ENCODE measurements at regions not wholly inside any gene's neighbourhood (a gene's known extent, or its start where the extent isn't known, plus 50 kb on each side); places are given as distances from the start of the nearest gene placed in this dataset.

DNA sequence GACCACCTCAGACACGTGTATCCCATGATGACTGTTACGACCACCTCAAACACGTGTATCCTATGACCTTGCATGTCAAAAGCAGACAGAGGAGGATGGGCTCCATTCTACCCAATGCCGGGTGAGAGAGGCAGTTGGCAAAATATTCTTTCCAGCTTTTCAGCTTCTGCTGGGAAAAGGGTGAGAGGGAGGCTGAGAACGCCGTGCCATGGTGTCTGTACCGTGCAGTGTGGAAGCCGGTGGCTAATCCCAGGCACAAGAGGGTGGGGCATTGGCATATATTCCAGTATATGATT lies 1478.4 kb downstream of the TBC1D22A start:
- no peaks in the 10 kb centered on the region for H3K36me3 Mint-ChIP-seq
- no peak overlapping the region for H3K4me3 Mint-ChIP-seq
- 95% methylated on average over 7 of the region's 8 CpGs for WGBS (ENCODE audit: insufficient coverage)
- H3K4me1 ChIP-seq (ENCODE audit: control insufficient read depth in 1 of 2, extremely low read depth in 1 of 2, insufficient read depth in 2 of 2, low read length in 2 of 2) = peaks cover 13 to 39% of the 10 kb centered on the region in 2 experiments
- ChIA-PET CTCF (no interaction called here), POLR2A (no interaction called here)
- no peaks in the 10 kb centered on the region for H3K9me3 ChIP-seq
- DNase-seq (no peak), ATAC-seq (replicated peaks in 1 of 4) (no peak)
- peaks cover 0 to 11% (median 9%) of the 10 kb centered on the region in 3 donors for H3K4me1 Mint-ChIP-seq
- H3K27me3 ChIP-seq (replicated peaks in 1 of 2; ENCODE audit: control insufficient read depth in 2 of 2, extremely low read depth in 1 of 2, insufficient read depth in 2 of 2, low read length in 1 of 2) = peaks cover 0 to 34% of the 10 kb centered on the region in 2 experiments
- peaks cover 0 to 13% of the 10 kb centered on the region in 2 donors for H3K27me3 Mint-ChIP-seq
- no peak overlapping the region for H3K27ac Mint-ChIP-seq
- H3K27ac ChIP-seq (ENCODE audit: low read length) = no peak overlapping the region
- no peak overlapping the region for H3K4me3 ChIP-seq (ENCODE audit: control insufficient read depth in 1 of 2, extremely low read depth in 1 of 2, low read length in 1 of 2)
- no peaks in the 10 kb centered on the region for H3K9me3 Mint-ChIP-seq
- H3K36me3 ChIP-seq (ENCODE audit: control insufficient read depth in 2 of 2, extremely low read depth in 1 of 2, insufficient read depth in 1 of 2, low read length in 1 of 2) = no peaks in the 10 kb centered on the region

DNA sequence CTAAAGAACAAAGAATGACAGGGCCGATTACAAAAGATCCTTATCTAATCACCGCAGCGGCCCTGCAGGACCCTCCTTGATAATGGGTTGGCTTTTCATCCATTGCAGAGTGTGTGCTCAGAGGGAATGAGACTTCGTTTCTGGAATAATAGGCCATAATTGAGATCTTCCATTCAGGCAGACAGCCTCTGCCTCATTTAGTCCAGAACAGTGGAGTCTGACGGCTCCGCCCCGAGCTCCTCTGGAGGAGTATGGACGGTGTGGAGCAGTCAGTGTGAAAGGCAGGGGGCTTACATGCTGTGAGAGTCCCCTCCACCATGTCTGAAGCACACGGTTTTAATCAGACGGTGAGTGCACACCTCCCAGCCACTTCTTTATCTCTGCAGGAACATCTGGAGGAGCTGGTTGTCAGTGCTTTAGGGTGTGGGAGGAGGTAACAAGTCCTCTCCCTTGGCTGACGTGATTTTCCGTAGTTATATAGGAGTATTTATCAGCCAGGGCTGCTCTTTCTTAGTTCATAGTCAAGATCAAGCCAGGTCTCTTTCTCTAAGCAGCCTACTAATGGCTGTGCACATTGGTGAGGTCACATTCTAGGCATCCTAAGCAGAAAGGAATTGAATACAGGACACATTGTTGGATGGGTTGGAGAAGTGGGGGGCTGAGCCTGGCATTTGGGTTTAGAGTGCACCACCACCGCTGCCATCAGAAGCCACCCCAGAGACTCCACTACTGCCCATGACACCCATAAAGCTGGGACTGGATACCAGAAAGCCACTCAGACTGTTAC lies 1477.9 kb downstream of the TBC1D22A start:
- no peaks in the 10 kb centered on the region for H3K36me3 Mint-ChIP-seq
- H3K4me3 ChIP-seq (ENCODE audit: control insufficient read depth in 1 of 2, extremely low read depth in 1 of 2, low read length in 1 of 2) = no peak overlapping the region
- WGBS (ENCODE audit: insufficient coverage) = 69% methylated on average over 4 of the region's 13 CpGs
- H3K4me3 Mint-ChIP-seq = no peak overlapping the region
- no peaks in the 10 kb centered on the region for H3K9me3 ChIP-seq
- peaks cover 0 to 37% of the 10 kb centered on the region in 2 experiments for H3K27me3 ChIP-seq (replicated peaks in 1 of 2; ENCODE audit: control insufficient read depth in 2 of 2, extremely low read depth in 1 of 2, insufficient read depth in 2 of 2, low read length in 1 of 2)
- peaks cover 0 to 13% of the 10 kb centered on the region in 2 donors for H3K27me3 Mint-ChIP-seq
- no peak overlapping the region for H3K27ac Mint-ChIP-seq
- H3K4me1 Mint-ChIP-seq = peaks cover 0 to 9% (median 6%) of the 10 kb centered on the region in 3 donors
- peak in 1 of 35 experiments; percentile 12 for DNase-seq
- no peaks in the 10 kb centered on the region for H3K36me3 ChIP-seq (ENCODE audit: control insufficient read depth in 2 of 2, extremely low read depth in 1 of 2, insufficient read depth in 1 of 2, low read length in 1 of 2)
- no peaks in the 10 kb centered on the region for H3K9me3 Mint-ChIP-seq
- ChIA-PET POLR2A (no interaction called here), CTCF (no interaction called here)
- peaks cover 13 to 34% of the 10 kb centered on the region in 2 experiments for H3K4me1 ChIP-seq (ENCODE audit: control insufficient read depth in 1 of 2, extremely low read depth in 1 of 2, insufficient read depth in 2 of 2, low read length in 2 of 2)
- ATAC-seq (replicated peaks in 1 of 4) = no peak
- no peak overlapping the region for H3K27ac ChIP-seq (ENCODE audit: low read length)

DNA sequence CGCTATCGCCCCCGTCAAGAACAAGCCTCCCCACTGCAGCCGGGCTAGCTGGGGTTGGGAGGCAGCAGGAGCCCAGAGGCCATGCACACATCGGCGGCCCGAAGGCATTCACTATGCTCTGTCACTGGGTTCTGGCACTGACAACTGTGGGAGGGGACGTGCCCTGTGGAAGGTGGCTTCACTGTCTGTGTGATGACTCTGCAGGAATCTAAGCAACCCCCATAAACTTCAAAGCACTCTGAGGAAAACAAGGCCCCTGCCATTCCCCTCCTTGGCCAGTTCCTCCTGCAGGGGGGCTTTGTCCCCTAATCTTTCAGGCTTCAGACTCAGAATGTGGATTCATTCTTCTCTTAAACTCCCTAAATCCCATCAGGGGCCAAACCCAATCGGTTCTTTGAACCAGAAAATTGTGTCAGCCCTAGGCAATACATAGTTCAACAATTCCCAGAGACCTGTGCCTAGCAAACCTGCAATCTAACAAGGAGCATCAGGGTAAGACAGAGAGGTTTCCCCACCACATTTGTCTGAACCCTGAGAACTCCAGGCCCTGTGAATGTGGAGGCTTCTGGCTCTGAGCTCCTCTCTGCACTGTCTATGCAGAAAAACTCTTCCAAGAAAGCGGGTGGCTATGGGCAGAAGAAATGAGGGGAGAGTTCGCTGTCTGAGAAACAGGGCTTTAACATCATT lies 1477.2 kb downstream of the TBC1D22A start:
- Histone ChIP-seq H3K4me3 (ENCODE audit: control insufficient read depth in 1 of 2, extremely low read depth in 1 of 2, low read length in 1 of 2) (no peak overlapping the region), H3K4me1 (ENCODE audit: control insufficient read depth in 1 of 2, extremely low read depth in 1 of 2, insufficient read depth in 2 of 2, low read length in 2 of 2) (peaks cover 13 to 28% of the 10 kb centered on the region in 2 experiments), H3K27ac (ENCODE audit: low read length) (no peak overlapping the region), H3K9me3 (no peaks in the 10 kb centered on the region), H3K27me3 (replicated peaks in 1 of 2; ENCODE audit: control insufficient read depth in 2 of 2, extremely low read depth in 1 of 2, insufficient read depth in 2 of 2, low read length in 1 of 2) (peaks cover 0 to 33% of the 10 kb centered on the region in 2 experiments), H3K36me3 (ENCODE audit: control insufficient read depth in 2 of 2, extremely low read depth in 1 of 2, insufficient read depth in 1 of 2, low read length in 1 of 2) (no peaks in the 10 kb centered on the region)
- POLR2A ChIA-PET = no interaction called here
- no peaks in the 10 kb centered on the region for H3K36me3 Mint-ChIP-seq
- no peak overlapping the region for H3K27ac Mint-ChIP-seq
- CTCF ChIA-PET = no interaction called here
- peaks cover 0 to 5% (median 1%) of the 10 kb centered on the region in 3 donors for H3K9me3 Mint-ChIP-seq
- peaks cover 0 to 5% (median 3%) of the 10 kb centered on the region in 3 donors for H3K4me1 Mint-ChIP-seq
- no peak overlapping the region for H3K4me3 Mint-ChIP-seq
- WGBS (ENCODE audit: insufficient coverage) = 77% methylated on average over 6 of the region's 11 CpGs
- peaks cover 0 to 14% of the 10 kb centered on the region in 2 donors for H3K27me3 Mint-ChIP-seq
- ATAC-seq (replicated peaks in 1 of 4) (no peak), DNase-seq (peak in 1 of 35 experiments; percentile 11)

DNA sequence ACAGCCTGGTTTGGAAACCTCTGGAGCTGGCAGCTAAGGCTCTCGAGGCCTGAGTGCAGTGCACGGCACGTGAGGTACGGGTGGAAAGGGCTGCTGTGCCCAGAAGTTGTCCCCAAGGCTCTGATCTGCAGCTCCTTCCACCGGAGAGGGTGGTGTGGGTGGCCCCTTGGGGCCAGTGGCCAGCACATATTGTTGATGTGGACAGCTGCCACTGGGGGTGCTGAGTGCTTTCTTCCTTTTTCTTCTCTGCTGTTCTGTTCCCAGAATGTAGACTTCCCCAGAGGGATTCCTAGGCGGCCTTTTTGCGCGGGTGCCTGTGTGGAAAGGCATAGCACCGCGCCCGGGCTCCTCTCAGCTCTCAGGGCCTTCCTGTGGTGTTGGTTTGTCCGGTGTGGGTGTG lies 1476.5 kb downstream of the TBC1D22A start:
- 87% methylated on average over 5 of the region's 12 CpGs for WGBS (ENCODE audit: insufficient coverage)
- peaks cover under 1 to 7% (median 2%) of the 10 kb centered on the region in 3 donors for H3K9me3 Mint-ChIP-seq
- H3K4me1 Mint-ChIP-seq = peaks cover 0 to 5% (median 3%) of the 10 kb centered on the region in 3 donors
- ChIA-PET CTCF (no interaction called here), POLR2A (no interaction called here)
- H3K4me3 Mint-ChIP-seq = no peak overlapping the region
- no peak for DNase-seq
- Histone ChIP-seq H3K27me3 (replicated peaks in 1 of 2; ENCODE audit: control insufficient read depth in 2 of 2, extremely low read depth in 1 of 2, insufficient read depth in 2 of 2, low read length in 1 of 2) (peaks cover 0 to 27% of the 10 kb centered on the region in 2 experiments), H3K36me3 (ENCODE audit: control insufficient read depth in 2 of 2, extremely low read depth in 1 of 2, insufficient read depth in 1 of 2, low read length in 1 of 2) (no peaks in the 10 kb centered on the region), H3K27ac (ENCODE audit: low read length) (no peak overlapping the region), H3K9me3 (no peaks in the 10 kb centered on the region), H3K4me1 (ENCODE audit: control insufficient read depth in 1 of 2, extremely low read depth in 1 of 2, insufficient read depth in 2 of 2, low read length in 2 of 2) (peaks cover 13 to 22% of the 10 kb centered on the region in 2 experiments), H3K4me3 (ENCODE audit: control insufficient read depth in 1 of 2, extremely low read depth in 1 of 2, low read length in 1 of 2) (no peak overlapping the region)
- ATAC-seq (replicated peaks in 1 of 4) = no peak
- H3K36me3 Mint-ChIP-seq = no peaks in the 10 kb centered on the region
- peaks cover 0 to 12% of the 10 kb centered on the region in 2 donors for H3K27me3 Mint-ChIP-seq
- H3K27ac Mint-ChIP-seq = no peak overlapping the region

DNA sequence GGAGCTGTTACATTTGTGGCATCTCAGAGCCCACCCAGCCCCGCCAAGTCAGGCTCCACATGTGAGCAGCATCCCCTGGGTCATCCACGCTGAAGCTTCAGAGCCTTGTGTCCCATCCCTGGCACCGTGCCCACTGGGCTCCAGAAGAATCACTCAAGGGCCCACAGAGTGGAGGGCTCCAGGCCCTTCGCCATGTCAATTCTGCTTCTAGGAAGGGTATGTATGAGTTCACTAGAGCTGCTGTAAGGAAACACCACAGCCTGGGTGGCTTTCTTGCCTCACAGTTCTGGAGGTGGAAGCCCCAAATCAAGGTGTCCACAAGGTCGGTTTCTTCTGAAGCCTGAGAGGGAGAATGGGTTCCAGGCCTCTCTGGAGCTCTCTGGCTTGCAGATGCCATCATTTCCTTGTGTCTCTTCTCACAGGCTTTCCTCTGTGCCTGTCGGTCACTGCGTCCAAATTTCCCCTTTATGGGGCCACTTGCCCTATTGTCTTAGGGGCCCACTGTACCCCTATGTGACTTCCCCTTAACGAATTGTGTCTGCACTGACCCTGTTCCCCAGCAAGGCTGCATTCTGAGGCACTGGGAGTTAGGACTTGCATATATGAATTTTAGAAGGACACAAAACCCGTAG lies 1476.0 kb downstream of the TBC1D22A start:
- Mint-ChIP-seq H3K36me3 (no peaks in the 10 kb centered on the region), H3K27ac (no peak overlapping the region), H3K4me1 (peaks cover 0 to 5% (median 3%) of the 10 kb centered on the region in 3 donors), H3K9me3 (peaks cover 6 to 12% (median 6%) of the 10 kb centered on the region in 3 donors), H3K4me3 (no peak overlapping the region), H3K27me3 (peaks cover 0 to 8% of the 10 kb centered on the region in 2 donors)
- WGBS (ENCODE audit: insufficient coverage) = 82% methylated on average over 7 of the region's 9 CpGs
- Histone ChIP-seq H3K9me3 (no peaks in the 10 kb centered on the region), H3K4me3 (ENCODE audit: control insufficient read depth in 1 of 2, extremely low read depth in 1 of 2, low read length in 1 of 2) (no peak overlapping the region), H3K36me3 (ENCODE audit: control insufficient read depth in 2 of 2, extremely low read depth in 1 of 2, insufficient read depth in 1 of 2, low read length in 1 of 2) (no peaks in the 10 kb centered on the region), H3K27ac (ENCODE audit: low read length) (no peak overlapping the region), H3K27me3 (replicated peaks in 1 of 2; ENCODE audit: control insufficient read depth in 2 of 2, extremely low read depth in 1 of 2, insufficient read depth in 2 of 2, low read length in 1 of 2) (peaks cover 0 to 26% of the 10 kb centered on the region in 2 experiments), H3K4me1 (ENCODE audit: control insufficient read depth in 1 of 2, extremely low read depth in 1 of 2, insufficient read depth in 2 of 2, low read length in 2 of 2) (peaks cover 13 to 20% of the 10 kb centered on the region in 2 experiments)
- CTCF ChIA-PET = no interaction called here
- POLR2A ChIA-PET = no interaction called here
- DNase-seq = peak in 1 of 35 experiments; percentile 4
- no peak for ATAC-seq (replicated peaks in 1 of 4)

DNA sequence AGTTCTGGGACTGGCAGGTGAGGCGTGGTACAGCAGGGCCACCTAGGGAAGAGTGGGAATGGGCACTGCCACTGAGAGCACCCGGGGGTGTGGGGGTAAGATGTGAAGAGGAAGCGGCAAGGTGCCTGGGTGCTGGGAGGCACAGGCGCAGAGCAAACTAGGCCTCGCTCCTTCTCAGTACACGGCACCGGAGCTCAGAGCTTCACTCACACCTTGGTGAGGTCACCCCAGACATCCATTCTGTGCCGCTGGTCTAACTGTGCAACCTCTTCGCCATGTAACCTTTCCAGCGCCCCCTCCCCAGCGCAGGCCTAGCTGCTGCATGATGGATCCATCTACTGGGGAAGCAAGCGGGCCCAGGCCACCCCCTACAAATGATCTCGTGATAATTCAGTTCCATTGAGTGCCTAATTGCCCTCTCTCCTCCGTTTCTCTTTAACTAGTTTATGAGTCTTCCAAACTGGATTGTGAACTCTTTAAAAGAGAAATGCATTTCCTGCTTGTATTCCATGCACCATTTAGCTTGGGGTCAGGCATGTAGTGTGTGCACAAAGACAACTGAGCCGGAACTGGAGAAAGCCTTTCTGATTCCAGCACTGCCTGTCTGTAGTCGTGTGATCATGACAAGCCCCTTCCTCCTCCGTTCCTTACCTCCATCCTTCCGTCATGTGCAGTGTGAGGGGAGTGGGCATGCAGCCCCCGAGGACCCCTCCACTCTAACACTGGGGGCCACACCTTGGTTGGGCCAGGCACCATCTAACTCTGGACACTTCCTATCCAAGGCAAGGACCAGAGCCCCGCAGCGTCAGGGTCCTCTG lies 1475.2 kb downstream of the TBC1D22A start:
- H3K4me3 Mint-ChIP-seq = no peak overlapping the region
- peaks cover 6 to 14% (median 7%) of the 10 kb centered on the region in 3 donors for H3K9me3 Mint-ChIP-seq
- no peak for ATAC-seq (replicated peaks in 1 of 4)
- Histone ChIP-seq H3K4me1 (ENCODE audit: control insufficient read depth in 1 of 2, extremely low read depth in 1 of 2, insufficient read depth in 2 of 2, low read length in 2 of 2) (peaks cover 9 to 17% of the 10 kb centered on the region in 2 experiments), H3K27me3 (replicated peaks in 1 of 2; ENCODE audit: control insufficient read depth in 2 of 2, extremely low read depth in 1 of 2, insufficient read depth in 2 of 2, low read length in 1 of 2) (peaks cover 0 to 26% of the 10 kb centered on the region in 2 experiments), H3K27ac (ENCODE audit: low read length) (no peak overlapping the region), H3K36me3 (ENCODE audit: control insufficient read depth in 2 of 2, extremely low read depth in 1 of 2, insufficient read depth in 1 of 2, low read length in 1 of 2) (no peaks in the 10 kb centered on the region), H3K4me3 (ENCODE audit: control insufficient read depth in 1 of 2, extremely low read depth in 1 of 2, low read length in 1 of 2) (no peak overlapping the region), H3K9me3 (no peaks in the 10 kb centered on the region)
- WGBS (ENCODE audit: insufficient coverage) = 88% methylated on average over 15 of the region's 21 CpGs
- no peak for DNase-seq
- peaks cover 0 to 8% of the 10 kb centered on the region in 2 donors for H3K27me3 Mint-ChIP-seq
- ChIA-PET POLR2A (no interaction called here), CTCF (no interaction called here)
- H3K4me1 Mint-ChIP-seq = peaks cover 0 to 5% (median 3%) of the 10 kb centered on the region in 3 donors
- no peak overlapping the region for H3K27ac Mint-ChIP-seq
- H3K36me3 Mint-ChIP-seq = no peaks in the 10 kb centered on the region

Measured in T-cell (primary cell).